NCI-H146 treated with DMSO at 0.1 percent for 48 hours (cell line): ENCODE measurements at regions not wholly inside any gene's neighbourhood (a gene's known extent, or its start where the extent isn't known, plus 50 kb on each side); places are given as distances from the start of the nearest gene placed in this dataset.
"Not testable (repeated sequence)": the region's sequence is repeated elsewhere in the genome, so short reads cannot be mapped to it uniquely, and the experiment has no call there.

Experiments
- DNase-seq: peaks from one replicate; lab custom pipeline; 2025; ENCODE audit not compliant: unreplicated experiment; lab: John Stamatoyannopoulos, UW

- DNase-seq: no peak
Observed at GRCh38 chr12:46884362-46884761, 58.6 kb upstream of the SLC38A4 start.

- no peak for DNase-seq
Observed at GRCh38 chr12:46886541-46887041, 60.8 kb upstream of the SLC38A4 start.

GRCh38 chr12:46887870-46888269 lies 62.1 kb upstream of the SLC38A4 start:
- DNase-seq: no peak

- no peak for DNase-seq
Observed at GRCh38 chr12:46888568-46888967, 62.8 kb upstream of the SLC38A4 start.

- DNase-seq: no peak
Observed at GRCh38 chr12:46891306-46891705, 65.5 kb upstream of the SLC38A4 start.

- no peak for DNase-seq
Observed at GRCh38 chr12:46892034-46892705, 66.4 kb upstream of the SLC38A4 start.

GRCh38 chr12:46892887-46893286 lies 67.1 kb upstream of the SLC38A4 start:
- DNase-seq: no peak

- DNase-seq: no peak
Observed at GRCh38 chr12:46893434-46893833, 67.6 kb upstream of the SLC38A4 start.

GRCh38 chr12:46895726-46896125 lies 69.9 kb upstream of the SLC38A4 start:
- DNase-seq: no peak

GRCh38 chr12:46896680-46897079 lies 70.9 kb upstream of the SLC38A4 start:
- DNase-seq: no peak

GRCh38 chr12:46898152-46898931 lies 72.5 kb upstream of the SLC38A4 start:
- no peak for DNase-seq

GRCh38 chr12:46898989-46899388 lies 73.2 kb upstream of the SLC38A4 start:
- DNase-seq: no peak

GRCh38 chr12:46900734-46901463 lies 75.1 kb upstream of the SLC38A4 start:
- DNase-seq: no peak

- no peak for DNase-seq
Observed at GRCh38 chr12:46901464-46902205, 75.8 kb upstream of the SLC38A4 start.

GRCh38 chr12:46903058-46903457 lies 77.3 kb upstream of the SLC38A4 start:
- DNase-seq: no peak

GRCh38 chr12:46904406-46905238 lies 78.8 kb upstream of the SLC38A4 start:
- no peak for DNase-seq

GRCh38 chr12:46905239-46905627 lies 79.4 kb upstream of the SLC38A4 start:
- not testable (repeated sequence) for DNase-seq

GRCh38 chr12:46907791-46908190 lies 82.0 kb upstream of the SLC38A4 start:
- DNase-seq: no peak

GRCh38 chr12:46908236-46908935 lies 82.6 kb upstream of the SLC38A4 start:
- no peak for DNase-seq
